ENCODE measurements at regions not wholly inside any gene's neighbourhood (a gene's known extent, or its start where the extent isn't known, plus 50 kb on each side); places are given as distances from the start of the nearest gene placed in this dataset.
A peak's percentile ranks its signal among the peaks of the same experiment; 100 is the strongest.

DNA sequence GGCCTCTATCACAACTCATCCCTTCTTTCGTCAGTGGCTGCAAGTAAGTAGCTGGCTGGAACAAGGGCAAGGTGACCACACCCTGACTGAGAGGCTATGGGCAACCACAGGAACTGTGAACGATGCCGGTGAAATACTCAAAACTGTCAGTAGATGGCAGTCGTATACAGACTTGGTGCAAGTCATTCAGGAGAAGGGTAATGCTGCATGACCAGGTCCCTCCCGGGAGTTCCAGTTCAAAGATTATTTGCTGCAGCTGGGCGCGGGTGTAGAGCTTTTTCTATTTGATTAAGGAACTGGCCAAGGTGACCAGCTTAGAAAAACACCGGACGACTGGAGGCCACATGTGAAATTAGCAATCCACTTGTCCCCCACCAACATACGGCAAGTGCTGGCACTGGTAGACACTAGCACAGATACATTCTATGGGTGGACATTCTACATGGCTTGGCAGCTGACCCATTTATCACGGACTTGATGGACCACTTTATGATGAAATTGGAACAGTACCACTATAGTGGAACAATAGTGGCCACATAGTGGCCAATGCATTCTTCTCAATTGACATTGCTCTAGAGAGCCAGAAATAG, 726.6 kb downstream of the TRAM1L1 start:
- TF ChIP-seq CTCF (IDR thresholded peaks at IDR 0.05) (peak; percentile 66), CHD2 (IDR thresholded peaks at IDR 0.05; ENCODE audit: low read length, partially characterized antibody) (no peak), EP300 (IDR thresholded peaks at IDR 0.05; ENCODE audit: borderline replicate concordance in 1 of 2, low read depth in 1 of 2, low read length in 1 of 2) (no peak), USF2 (IDR thresholded peaks at IDR 0.05; ENCODE audit: borderline replicate concordance, low read depth, low read length) (no peak)
